NCI-H2029 treated with DMSO at 0.1 percent for 48 hours (cell line): ENCODE measurements at regions not wholly inside any gene's neighbourhood (a gene's known extent, or its start where the extent isn't known, plus 50 kb on each side); places are given as distances from the start of the nearest gene placed in this dataset.
"Not testable (repeated sequence)": the region's sequence is repeated elsewhere in the genome, so short reads cannot be mapped to it uniquely, and the experiment has no call there.

Source experiments
- DNase-seq: peaks from one replicate; lab custom pipeline; 2025; lab: John Stamatoyannopoulos, UW

DNA sequence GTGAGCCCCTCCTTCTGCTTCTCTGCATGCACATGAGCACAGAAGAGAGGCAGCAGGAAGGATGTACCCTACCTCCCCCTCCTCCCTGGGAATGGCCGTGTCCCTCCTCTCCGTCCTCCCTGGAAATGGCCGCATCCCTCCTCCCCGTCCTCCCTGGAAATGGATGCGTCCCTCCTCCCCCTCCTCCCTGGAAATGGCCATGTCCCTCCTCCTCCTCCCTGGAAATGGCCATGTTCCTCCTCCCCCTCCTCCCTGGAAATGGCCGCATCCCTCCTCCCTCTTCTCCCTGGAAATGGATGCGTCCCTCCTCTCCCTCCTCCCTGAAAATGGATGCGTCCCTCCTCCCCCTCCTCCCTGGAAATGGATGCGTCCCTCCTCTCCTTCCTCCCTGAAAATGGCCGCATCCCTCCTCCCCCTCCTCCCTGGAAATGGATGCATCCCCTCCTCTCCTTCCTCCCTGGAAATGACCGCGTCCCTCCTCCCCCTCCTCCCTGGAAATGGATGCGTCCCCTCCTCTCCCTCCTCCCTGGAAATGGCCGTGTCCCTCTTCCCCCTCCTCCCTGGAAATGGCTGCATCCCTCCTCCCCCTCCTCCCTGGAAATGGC lies 428.6 kb downstream of the AACS start:
- no peak for DNase-seq

GRCh38 chr12:125503128-125503527 lies 437.9 kb downstream of the AACS start:
- no peak for DNase-seq

GRCh38 chr12:125509195-125509594 lies 444.0 kb downstream of the AACS start:
- DNase-seq: no peak

- DNase-seq: no peak
Observed at GRCh38 chr12:125512541-125513298, 447.5 kb downstream of the AACS start.

DNA sequence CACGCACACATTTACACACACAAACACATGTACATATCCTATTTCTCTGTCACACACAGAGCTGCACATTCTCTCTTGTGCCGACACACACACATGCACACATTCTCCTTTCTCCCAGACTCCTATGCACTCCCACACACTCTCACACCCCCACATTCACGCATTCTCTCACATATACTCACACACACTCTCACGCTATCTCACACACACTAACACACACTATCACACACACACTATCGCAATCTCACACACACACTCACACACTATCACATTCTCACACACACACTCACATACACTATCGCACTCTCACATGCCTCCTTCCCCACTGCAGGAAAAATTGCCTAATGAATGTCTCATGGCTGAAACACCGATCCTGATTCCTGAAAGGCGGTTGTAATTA lies 450.7 kb downstream of the AACS start:
- no peak for DNase-seq

- no peak for DNase-seq
Observed at GRCh38 chr12:125518074-125518473, 452.8 kb downstream of the AACS start.

- DNase-seq: no peak
Observed at GRCh38 chr12:125519026-125519651, 453.9 kb downstream of the AACS start.

GRCh38 chr12:125525879-125526278 lies 460.6 kb downstream of the AACS start:
- DNase-seq: no peak

GRCh38 chr12:125528281-125528680 lies 463.0 kb downstream of the AACS start:
- DNase-seq: no peak

GRCh38 chr12:125530201-125530600 lies 465.0 kb downstream of the AACS start:
- DNase-seq: no peak

GRCh38 chr12:125530876-125531275 lies 465.6 kb downstream of the AACS start:
- DNase-seq: no peak

DNA sequence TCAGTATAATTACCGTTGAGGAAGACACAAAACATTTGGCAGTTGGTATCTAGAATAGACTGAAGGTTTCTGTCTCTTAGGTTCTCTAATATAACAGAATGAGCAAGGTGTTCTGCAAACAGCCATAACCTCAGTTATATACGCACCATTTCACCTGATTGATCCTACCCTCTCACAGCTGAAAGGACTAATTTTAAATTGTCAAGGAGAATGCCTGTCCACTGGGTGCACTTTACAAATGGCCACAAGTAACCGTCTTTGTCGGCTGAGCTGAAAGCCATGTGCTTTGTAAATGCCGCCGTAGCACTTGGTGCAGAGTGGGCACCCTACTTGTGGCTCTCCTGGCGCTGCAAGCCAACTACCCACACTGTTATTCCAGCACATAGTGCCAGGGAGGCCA lies 466.3 kb downstream of the AACS start:
- no peak for DNase-seq

- no peak for DNase-seq
Observed at GRCh38 chr12:125533434-125534029, 468.3 kb downstream of the AACS start.

- DNase-seq: no peak
Observed at GRCh38 chr12:125538401-125539199, 473.4 kb downstream of the AACS start.

DNA sequence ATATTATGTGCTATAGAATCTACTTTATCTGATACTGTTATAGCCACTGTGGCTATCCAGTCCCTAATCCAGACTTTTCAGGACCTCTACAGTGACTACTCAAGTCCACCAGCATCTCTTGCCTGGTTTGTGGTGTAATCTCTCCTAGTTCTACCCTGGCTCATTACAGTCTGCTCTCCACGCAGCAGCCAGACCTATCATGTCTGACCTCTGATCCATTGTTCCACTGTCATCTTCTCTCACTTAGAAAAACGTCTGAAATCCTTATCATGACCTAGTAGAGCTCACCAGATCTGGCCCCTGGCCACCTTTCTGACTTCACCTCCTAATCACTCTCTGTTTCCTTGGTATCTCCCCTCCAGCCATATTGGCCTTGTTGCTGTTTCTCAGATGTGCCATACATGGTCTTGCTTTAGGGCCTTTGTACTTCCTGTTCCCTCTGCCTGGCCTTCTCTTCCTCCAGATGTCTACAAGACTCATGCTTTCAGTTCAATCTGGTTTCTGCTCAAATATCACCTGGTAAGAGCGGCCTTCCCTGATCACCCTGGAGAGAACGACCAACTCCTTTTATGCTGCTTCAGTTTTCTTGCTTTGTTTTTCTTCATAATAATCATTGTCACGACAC lies 475.5 kb downstream of the AACS start:
- DNase-seq: no peak

DNA sequence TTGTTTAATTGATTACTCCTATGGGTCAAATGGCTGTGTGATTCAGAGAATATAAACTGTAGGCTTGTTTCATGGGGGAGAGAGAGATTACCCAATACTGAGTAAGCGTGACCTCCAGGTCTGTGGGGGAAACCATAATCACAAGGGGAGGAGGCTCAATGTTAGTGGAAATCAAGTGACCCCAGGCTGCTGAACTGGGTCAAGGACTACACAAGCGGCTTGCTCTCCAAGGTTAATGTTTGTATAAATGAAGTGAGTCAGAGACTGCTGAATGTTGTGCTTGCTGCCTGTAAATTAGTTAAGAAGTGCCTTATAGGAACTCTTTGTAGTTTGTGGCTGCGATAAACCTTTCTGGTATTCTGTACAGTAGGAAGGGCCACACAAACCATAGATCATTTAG lies 479.7 kb downstream of the AACS start:
- DNase-seq: no peak

DNA sequence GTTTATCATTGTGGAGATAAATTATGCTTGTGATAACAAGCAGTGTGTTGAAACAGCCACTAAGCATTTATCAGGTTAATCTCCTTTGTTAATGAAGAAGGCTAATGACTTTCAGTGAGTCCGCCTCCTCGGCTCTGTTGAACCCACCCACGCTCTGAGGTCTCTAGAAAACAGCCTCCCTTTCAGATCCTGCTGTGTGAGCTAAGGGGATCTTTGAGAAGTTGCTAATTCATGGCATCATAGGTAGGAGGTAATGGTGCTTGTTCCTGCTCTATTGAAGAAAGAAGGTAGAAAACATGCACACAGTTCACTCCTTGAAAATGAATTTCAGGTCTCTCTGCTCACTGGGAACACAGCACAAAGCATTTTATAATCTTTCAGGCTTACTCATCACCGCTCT lies 483.9 kb downstream of the AACS start:
- DNase-seq: no peak

- DNase-seq: no peak
Observed at GRCh38 chr12:125549836-125550235, 484.6 kb downstream of the AACS start.

DNA sequence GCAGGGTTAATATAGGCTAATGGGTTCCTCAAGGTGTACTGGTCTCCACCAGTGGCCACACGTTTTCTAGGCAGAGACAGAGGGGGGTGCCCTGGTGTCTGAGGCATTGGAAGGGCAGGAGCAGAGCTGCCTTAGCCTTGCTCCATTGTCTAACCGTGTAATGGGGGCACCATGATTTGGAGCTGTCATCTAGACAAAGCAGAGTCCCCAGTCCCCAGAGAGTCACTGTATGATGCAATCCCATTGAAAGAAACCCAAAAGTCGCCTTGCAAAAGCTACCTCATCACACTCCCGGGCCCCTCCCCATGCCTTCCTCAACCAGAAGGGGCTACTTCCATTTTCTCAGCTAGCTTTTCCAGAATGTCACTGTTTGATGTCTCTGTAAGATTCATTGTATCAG lies 487.1 kb downstream of the AACS start:
- no peak for DNase-seq

DNA sequence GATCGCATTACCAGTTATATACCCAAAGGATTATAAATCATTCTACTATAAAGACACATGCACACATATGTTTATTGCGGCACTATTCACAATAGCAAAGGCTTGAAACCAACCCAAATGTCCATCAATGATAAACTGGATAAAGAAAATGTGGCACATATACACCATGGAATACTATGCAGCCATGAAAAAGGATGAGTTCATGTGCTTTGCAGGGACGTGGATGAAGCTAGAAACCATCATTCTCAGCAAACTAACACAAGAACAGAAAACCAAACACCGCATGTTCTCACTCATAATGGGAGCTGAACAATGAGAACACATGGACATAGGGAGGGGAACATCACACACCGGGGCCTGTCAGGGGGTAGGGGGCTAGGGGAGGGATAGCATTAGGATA lies 495.8 kb downstream of the AACS start:
- not testable (repeated sequence) for DNase-seq

- no peak for DNase-seq
Observed at GRCh38 chr12:125564753-125565152, 499.5 kb downstream of the AACS start.

DNA sequence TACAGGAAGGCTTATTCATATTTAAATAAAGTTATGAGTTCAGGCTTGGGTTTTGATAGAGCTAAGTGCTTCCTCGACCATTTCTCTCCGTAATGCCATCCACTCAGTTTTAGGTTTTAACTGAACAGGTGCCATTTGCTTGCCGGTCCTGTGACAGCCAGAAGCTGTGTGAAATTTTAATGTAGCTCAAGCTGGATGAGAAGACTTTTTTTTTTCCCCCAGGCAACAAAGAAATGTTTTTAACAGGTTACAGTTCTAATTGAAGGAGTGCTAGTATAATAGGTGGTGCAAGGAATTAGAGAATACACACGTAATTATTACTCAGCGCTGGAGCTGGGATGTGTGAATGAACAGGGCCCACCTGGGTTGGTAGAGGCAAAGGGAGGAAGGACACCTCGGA lies 502.3 kb downstream of the AACS start:
- DNase-seq: no peak
